ENCODE measurements at regions not wholly inside any gene's neighbourhood (a gene's known extent, or its start where the extent isn't known, plus 50 kb on each side); places are given as distances from the start of the nearest gene placed in this dataset.

DNA sequence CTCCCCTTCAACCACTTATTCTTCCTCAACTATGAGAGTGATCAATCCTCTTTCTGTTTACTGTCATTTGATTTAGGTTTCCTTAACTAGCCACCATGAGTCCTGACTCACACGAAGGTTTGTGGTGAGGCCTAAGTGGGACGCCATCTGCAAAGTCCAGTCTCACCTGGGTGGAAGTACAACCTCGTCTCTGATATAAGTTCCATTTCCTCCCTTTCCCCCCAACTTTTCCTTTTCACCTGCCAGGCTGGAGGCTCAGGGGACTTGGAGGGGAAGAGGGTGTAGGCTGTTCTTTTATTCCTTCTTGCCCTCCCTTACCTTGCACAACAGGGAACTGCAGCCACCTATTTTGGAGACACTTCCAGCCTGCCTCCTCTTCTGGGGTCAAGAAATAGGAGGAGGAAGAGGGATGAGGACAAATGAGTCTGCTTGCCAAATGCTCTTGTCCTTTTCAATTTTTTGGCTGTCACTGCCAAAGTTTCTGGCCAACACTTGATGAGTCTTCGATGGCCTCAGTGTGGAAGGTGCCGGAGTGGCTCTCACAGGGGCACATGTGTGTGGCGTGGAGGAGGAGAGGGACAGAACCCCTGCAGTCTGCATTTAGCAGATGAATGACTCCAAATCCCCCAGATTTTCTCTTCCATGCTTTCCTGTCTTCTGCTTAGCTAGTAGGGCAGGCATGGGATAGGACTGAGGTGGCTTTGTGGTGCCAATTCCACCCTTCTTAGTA is 249.6 kb downstream of the NSG2 start:
- Histone ChIP-seq H3K4me2 (ENCODE audit: low read length) (no peak overlapping the region), H3K27me3 (ENCODE audit: insufficient read depth, low read length) (no peaks in the 10 kb centered on the region), H3K36me3 (ENCODE audit: control insufficient read depth in 1 of 2, insufficient read depth in 2 of 2, low read length in 2 of 2) (no peaks in the 10 kb centered on the region), H3K4me3 (replicated peaks in 1 of 2; ENCODE audit: low read depth in 1 of 2, low read length in 2 of 2) (no peak overlapping the region), H3K9me2 (ENCODE audit: insufficient read depth) (no peaks in the 10 kb centered on the region), H3K79me2 (ENCODE audit: insufficient read depth, low read length) (no peaks in the 10 kb centered on the region), H2AFZ (ENCODE audit: low read depth, low read length, poor library complexity, severe bottlenecking) (no peak overlapping the region), H3K9me3 (ENCODE audit: control insufficient read depth in 1 of 2, insufficient read depth in 1 of 2, low read depth in 1 of 2, low read length in 2 of 2) (no peaks in the 10 kb centered on the region), H3K9ac (ENCODE audit: low read length) (no peak overlapping the region), H4K20me1 (ENCODE audit: insufficient read depth) (no peaks in the 10 kb centered on the region), H3K27ac (ENCODE audit: low read depth, low read length) (no peak overlapping the region), H3K4me1 (ENCODE audit: control insufficient read depth in 1 of 2, insufficient read depth in 2 of 2, low read length in 2 of 2) (peaks cover 8 to 11% of the 10 kb centered on the region in 2 experiments; a peak in 2 of 4 replicates)
- TF ChIP-seq POLR2AphosphoS5 (IDR thresholded peaks at IDR 0.05; ENCODE audit: low read depth, low read length) (no peak), EZH2phosphoT487 (IDR thresholded peaks at IDR 0.05; ENCODE audit: borderline replicate concordance) (no peak), YY1 (IDR thresholded peaks at IDR 0.05; ENCODE audit: extremely low read depth, insufficient replicate concordance, low read depth, low read length) (no peak), RAD21 (IDR thresholded peaks at IDR 0.05; ENCODE audit: low read depth) (no peak), EGR1 (IDR thresholded peaks at IDR 0.05; ENCODE audit: low read depth) (no peak), TCF7L2 (IDR thresholded peaks at IDR 0.05; ENCODE audit: borderline replicate concordance, extremely low read depth, insufficient read depth, insufficient read length) (no peak), ELF1 (IDR thresholded peaks at IDR 0.05; ENCODE audit: borderline replicate concordance, low read depth) (no peak), ATF3 (IDR thresholded peaks at IDR 0.05) (no peak), CBX3 (IDR thresholded peaks at IDR 0.05; ENCODE audit: low read depth) (no peak), ZNF274 (IDR thresholded peaks at IDR 0.05; ENCODE audit: low read depth, low read length) (no peak), CEBPB (IDR thresholded peaks at IDR 0.05; ENCODE audit: low read depth) (no peak), EZH2 (IDR thresholded peaks at IDR 0.05) (no peak), SIN3A (IDR thresholded peaks at IDR 0.05; ENCODE audit: low read depth) (no peak), FOSL1 (IDR thresholded peaks at IDR 0.05; ENCODE audit: low read depth) (no peak), SP1 (IDR thresholded peaks at IDR 0.05; ENCODE audit: low read depth) (no peak)
- TF ChIP-seq, protein P1, sequence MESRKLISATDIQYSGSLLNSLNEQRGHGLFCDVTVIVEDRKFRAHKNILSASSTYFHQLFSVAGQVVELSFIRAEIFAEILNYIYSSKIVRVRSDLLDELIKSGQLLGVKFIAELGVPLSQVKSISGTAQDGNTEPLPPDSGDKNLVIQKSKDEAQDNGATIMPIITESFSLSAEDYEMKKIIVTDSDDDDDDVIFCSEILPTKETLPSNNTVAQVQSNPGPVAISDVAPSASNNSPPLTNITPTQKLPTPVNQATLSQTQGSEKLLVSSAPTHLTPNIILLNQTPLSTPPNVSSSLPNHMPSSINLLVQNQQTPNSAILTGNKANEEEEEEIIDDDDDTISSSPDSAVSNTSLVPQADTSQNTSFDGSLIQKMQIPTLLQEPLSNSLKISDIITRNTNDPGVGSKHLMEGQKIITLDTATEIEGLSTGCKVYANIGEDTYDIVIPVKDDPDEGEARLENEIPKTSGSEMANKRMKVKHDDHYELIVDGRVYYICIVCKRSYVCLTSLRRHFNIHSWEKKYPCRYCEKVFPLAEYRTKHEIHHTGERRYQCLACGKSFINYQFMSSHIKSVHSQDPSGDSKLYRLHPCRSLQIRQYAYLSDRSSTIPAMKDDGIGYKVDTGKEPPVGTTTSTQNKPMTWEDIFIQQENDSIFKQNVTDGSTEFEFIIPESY (IDR thresholded peaks at IDR 0.05; ENCODE audit: extremely low read depth, insufficient replicate concordance, low read length) = no peak
- TF ChIP-seq, protein P2, sequence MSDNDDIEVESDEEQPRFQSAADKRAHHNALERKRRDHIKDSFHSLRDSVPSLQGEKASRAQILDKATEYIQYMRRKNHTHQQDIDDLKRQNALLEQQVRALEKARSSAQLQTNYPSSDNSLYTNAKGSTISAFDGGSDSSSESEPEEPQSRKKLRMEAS (IDR thresholded peaks at IDR 0.05) = no peak
- TF ChIP-seq, protein P3, sequence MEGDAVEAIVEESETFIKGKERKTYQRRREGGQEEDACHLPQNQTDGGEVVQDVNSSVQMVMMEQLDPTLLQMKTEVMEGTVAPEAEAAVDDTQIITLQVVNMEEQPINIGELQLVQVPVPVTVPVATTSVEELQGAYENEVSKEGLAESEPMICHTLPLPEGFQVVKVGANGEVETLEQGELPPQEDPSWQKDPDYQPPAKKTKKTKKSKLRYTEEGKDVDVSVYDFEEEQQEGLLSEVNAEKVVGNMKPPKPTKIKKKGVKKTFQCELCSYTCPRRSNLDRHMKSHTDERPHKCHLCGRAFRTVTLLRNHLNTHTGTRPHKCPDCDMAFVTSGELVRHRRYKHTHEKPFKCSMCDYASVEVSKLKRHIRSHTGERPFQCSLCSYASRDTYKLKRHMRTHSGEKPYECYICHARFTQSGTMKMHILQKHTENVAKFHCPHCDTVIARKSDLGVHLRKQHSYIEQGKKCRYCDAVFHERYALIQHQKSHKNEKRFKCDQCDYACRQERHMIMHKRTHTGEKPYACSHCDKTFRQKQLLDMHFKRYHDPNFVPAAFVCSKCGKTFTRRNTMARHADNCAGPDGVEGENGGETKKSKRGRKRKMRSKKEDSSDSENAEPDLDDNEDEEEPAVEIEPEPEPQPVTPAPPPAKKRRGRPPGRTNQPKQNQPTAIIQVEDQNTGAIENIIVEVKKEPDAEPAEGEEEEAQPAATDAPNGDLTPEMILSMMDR (IDR thresholded peaks at IDR 0.05 in 2 of 3, conservative IDR thresholded peaks at IDR 0.05 in 1 of 3; ENCODE audit: borderline replicate concordance in 1 of 3, insufficient read depth in 1 of 3, low read depth in 2 of 3, low read length in 2 of 3) = no peak
- TF ChIP-seq, protein P4, sequence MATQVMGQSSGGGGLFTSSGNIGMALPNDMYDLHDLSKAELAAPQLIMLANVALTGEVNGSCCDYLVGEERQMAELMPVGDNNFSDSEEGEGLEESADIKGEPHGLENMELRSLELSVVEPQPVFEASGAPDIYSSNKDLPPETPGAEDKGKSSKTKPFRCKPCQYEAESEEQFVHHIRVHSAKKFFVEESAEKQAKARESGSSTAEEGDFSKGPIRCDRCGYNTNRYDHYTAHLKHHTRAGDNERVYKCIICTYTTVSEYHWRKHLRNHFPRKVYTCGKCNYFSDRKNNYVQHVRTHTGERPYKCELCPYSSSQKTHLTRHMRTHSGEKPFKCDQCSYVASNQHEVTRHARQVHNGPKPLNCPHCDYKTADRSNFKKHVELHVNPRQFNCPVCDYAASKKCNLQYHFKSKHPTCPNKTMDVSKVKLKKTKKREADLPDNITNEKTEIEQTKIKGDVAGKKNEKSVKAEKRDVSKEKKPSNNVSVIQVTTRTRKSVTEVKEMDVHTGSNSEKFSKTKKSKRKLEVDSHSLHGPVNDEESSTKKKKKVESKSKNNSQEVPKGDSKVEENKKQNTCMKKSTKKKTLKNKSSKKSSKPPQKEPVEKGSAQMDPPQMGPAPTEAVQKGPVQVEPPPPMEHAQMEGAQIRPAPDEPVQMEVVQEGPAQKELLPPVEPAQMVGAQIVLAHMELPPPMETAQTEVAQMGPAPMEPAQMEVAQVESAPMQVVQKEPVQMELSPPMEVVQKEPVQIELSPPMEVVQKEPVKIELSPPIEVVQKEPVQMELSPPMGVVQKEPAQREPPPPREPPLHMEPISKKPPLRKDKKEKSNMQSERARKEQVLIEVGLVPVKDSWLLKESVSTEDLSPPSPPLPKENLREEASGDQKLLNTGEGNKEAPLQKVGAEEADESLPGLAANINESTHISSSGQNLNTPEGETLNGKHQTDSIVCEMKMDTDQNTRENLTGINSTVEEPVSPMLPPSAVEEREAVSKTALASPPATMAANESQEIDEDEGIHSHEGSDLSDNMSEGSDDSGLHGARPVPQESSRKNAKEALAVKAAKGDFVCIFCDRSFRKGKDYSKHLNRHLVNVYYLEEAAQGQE (IDR thresholded peaks at IDR 0.05; ENCODE audit: low read depth) = no peak
- DNase-seq (ENCODE audit: low read depth, low spot score) (no peak), ATAC-seq (no peak)
- RAD21 ChIA-PET (ENCODE audit: low non-redundant PET in 1 of 2, low total read pairs in 2 of 2, uncharacterized antibody in 2 of 2, unreplicated experiment in 2 of 2) = no interaction called here
- CTCF ChIA-PET = no interaction called here
- POLR2A ChIA-PET = no interaction called here
- intact Hi-C loops (cut with micrococcal nuclease) = no loop called here
- BruUV-seq (replicated peaks) = no TSS peak

Measured in HCT116 (cell line).